ENCODE measurements at regions not wholly inside any gene's neighbourhood (a gene's known extent, or its start where the extent isn't known, plus 50 kb on each side); places are given as distances from the start of the nearest gene placed in this dataset.
A peak's percentile ranks its signal among the peaks of the same experiment; 100 is the strongest.

GRCh38 chr3:70880421-70880820 lies 568.0 kb upstream of the MDFIC2 start:
- TF ChIP-seq, protein P1, sequence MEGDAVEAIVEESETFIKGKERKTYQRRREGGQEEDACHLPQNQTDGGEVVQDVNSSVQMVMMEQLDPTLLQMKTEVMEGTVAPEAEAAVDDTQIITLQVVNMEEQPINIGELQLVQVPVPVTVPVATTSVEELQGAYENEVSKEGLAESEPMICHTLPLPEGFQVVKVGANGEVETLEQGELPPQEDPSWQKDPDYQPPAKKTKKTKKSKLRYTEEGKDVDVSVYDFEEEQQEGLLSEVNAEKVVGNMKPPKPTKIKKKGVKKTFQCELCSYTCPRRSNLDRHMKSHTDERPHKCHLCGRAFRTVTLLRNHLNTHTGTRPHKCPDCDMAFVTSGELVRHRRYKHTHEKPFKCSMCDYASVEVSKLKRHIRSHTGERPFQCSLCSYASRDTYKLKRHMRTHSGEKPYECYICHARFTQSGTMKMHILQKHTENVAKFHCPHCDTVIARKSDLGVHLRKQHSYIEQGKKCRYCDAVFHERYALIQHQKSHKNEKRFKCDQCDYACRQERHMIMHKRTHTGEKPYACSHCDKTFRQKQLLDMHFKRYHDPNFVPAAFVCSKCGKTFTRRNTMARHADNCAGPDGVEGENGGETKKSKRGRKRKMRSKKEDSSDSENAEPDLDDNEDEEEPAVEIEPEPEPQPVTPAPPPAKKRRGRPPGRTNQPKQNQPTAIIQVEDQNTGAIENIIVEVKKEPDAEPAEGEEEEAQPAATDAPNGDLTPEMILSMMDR (IDR thresholded peaks at IDR 0.05) = no peak
- no peak for DNase-seq (ENCODE audit: low spot score in 2 of 2)
- H3K4me3 ChIP-seq = no peak overlapping the region
- H3K27ac ChIP-seq = peak overlapping the region in 1 of 2 donors; percentile 5
- intact Hi-C loops (cut with DNase I) = loop anchor here (10.0 kb wide), 1 partner anchor 424 kb away; no protein-coding TSS in a partner anchor
- no peaks in the 10 kb centered on the region for H3K27me3 ChIP-seq
- H3K36me3 ChIP-seq = no peaks in the 10 kb centered on the region
- H3K4me1 ChIP-seq = no peaks in the 10 kb centered on the region
- H3K9me3 ChIP-seq = no peaks in the 10 kb centered on the region

DNA sequence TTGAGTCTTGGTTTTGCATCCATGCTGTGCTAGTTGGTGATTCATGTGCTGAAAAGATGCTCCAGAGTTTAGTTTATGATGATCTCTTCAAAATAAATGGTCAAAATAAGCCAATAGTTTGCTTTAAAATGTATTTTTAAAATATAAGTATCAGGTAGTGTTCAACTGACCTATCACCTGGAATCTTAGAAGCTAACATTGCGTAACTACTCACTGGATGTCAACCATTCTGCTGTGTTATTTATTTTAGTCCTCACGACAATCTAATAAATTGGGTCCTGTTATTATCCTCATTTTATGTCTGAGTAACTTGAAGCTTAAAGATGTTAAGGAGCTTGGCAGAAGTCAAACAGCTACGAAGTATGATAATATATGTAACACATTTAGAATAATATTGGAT lies 563.7 kb upstream of the MDFIC2 start:
- TF ChIP-seq, protein P1 (IDR thresholded peaks at IDR 0.05) = no peak
- intact Hi-C loops (cut with DNase I) = no loop called here

DNA sequence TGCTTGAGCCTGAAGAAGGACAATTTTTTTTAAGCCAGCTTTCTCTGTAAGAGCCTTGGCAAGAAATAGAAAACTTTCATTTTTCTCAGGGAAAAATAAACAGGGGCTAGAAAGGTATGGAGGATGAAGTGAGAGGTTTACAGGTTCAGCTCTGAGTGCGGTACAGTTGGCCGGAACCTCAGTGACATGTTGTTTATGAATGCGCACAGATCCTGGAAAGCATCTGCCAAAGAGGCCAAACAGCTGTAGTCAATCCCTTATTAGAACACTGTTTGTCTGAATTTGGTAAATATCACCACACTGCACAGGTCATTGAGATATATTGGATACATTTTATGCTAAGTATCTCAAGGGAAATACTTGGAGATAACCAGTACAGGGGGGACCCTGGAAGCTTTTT lies 561.8 kb upstream of the MDFIC2 start:
- no peaks in the 10 kb centered on the region for H3K4me1 ChIP-seq
- no peaks in the 10 kb centered on the region for H3K27me3 ChIP-seq
- no peak overlapping the region for H3K4me3 ChIP-seq
- H3K36me3 ChIP-seq = no peaks in the 10 kb centered on the region
- DNase-seq (ENCODE audit: low spot score in 2 of 2) = no peak
- intact Hi-C loops (cut with DNase I) = no loop called here
- no peaks in the 10 kb centered on the region for H3K9me3 ChIP-seq
- TF ChIP-seq, protein P1 (IDR thresholded peaks at IDR 0.05) = no peak
- H3K27ac ChIP-seq = no peak overlapping the region

More for the DNA sequence above, 563.7 kb upstream of the MDFIC2 start:
- no peak for DNase-seq (ENCODE audit: low spot score in 2 of 2)
- no peaks in the 10 kb centered on the region for H3K27me3 ChIP-seq
- H3K9me3 ChIP-seq = no peaks in the 10 kb centered on the region
- no peak overlapping the region for H3K27ac ChIP-seq
- H3K4me3 ChIP-seq = no peak overlapping the region
- H3K4me1 ChIP-seq = no peaks in the 10 kb centered on the region
- no peaks in the 10 kb centered on the region for H3K36me3 ChIP-seq

- no peak for DNase-seq (ENCODE audit: low spot score in 2 of 2)
- Histone ChIP-seq H3K9me3 (no peaks in the 10 kb centered on the region), H3K4me3 (no peak overlapping the region), H3K27me3 (no peaks in the 10 kb centered on the region), H3K27ac (no peak overlapping the region), H3K36me3 (no peaks in the 10 kb centered on the region), H3K4me1 (no peaks in the 10 kb centered on the region)
- TF ChIP-seq, protein P1 (IDR thresholded peaks at IDR 0.05) = no peak
- intact Hi-C loops (cut with DNase I) = no loop called here
Measured at GRCh38 chr3:70873686-70874085, 561.2 kb upstream of the MDFIC2 start.

DNA sequence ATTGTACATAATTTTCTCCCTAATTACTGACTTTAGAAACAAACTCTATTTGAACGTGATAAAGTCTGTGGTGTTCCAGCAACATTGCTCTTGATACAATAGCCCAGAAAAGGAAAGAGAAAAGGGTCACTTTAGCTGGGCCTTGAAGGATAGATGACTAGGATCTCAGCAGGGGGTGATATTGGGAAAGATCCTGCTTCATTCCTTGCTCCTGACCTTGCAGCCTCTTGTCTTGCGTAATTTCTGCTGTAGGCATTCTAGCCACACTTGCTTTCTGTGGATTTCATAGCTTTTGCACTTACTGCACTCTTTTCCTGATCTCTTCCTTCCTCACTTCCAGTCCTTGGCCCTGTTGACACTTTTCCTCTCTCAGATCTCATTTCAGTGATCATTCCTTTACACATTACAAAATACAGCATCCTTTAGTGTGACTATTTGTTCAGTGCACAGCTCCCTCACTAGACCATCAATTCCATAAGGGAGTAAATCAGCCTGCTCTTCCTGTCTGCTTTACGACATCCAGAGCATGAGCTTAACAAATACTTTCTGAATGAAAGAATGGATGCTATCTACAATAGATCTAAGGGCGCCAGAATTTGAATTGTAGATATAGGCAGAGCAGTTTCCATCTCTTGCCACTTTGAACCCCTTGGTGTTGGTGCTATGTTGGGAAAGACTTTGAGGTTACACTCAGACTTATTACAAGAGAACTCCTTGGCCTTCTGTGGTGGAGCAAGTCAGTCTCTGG lies 559.6 kb upstream of the MDFIC2 start:
- DNase-seq (ENCODE audit: low spot score in 2 of 2) = no peak
- intact Hi-C loops (cut with DNase I) = no loop called here

More for the DNA sequence above, 559.6 kb upstream of the MDFIC2 start:
- Histone ChIP-seq H3K27ac (no peak overlapping the region), H3K4me3 (no peak overlapping the region), H3K27me3 (no peaks in the 10 kb centered on the region), H3K36me3 (no peaks in the 10 kb centered on the region), H3K9me3 (no peaks in the 10 kb centered on the region), H3K4me1 (no peaks in the 10 kb centered on the region)
- TF ChIP-seq, protein P1 (IDR thresholded peaks at IDR 0.05) = no peak

All from ascending aorta (tissue), 2 donors.